Ammon's horn (tissue), 1 donor: ENCODE measurements at regions not wholly inside any gene's neighbourhood (a gene's known extent, or its start where the extent isn't known, plus 50 kb on each side); places are given as distances from the start of the nearest gene placed in this dataset.

Source experiments
- DNase-seq: peaks from one replicate; pipeline ENCODE4 v3.0.0-alpha.2; 2016; ENCODE audit warnings: low spot score

GRCh38 chr13:111394211-111394922 is 73.9 kb downstream of the TEX29 start:
- DNase-seq, result no peak

- DNase-seq, result no peak
Measured at GRCh38 chr13:111395511-111396393, 75.3 kb downstream of the TEX29 start.

- DNase-seq, result no peak
Measured at GRCh38 chr13:111396457-111396856, 76.0 kb downstream of the TEX29 start.

GRCh38 chr13:111397202-111397880 is 76.9 kb downstream of the TEX29 start:
- DNase-seq, result no peak

GRCh38 chr13:111398196-111398595 is 77.8 kb downstream of the TEX29 start:
- no peak for DNase-seq

- DNase-seq, result peak; percentile 29
Measured at GRCh38 chr13:111398715-111399299, 78.4 kb downstream of the TEX29 start.

GRCh38 chr13:111399334-111399733 is 78.9 kb downstream of the TEX29 start:
- no peak for DNase-seq

- DNase-seq, result no peak
Measured at GRCh38 chr13:111399776-111400538, 79.5 kb downstream of the TEX29 start.

GRCh38 chr13:111401151-111401550 is 80.7 kb downstream of the TEX29 start:
- no peak for DNase-seq

- no peak for DNase-seq
Measured at GRCh38 chr13:111401755-111402154, 81.3 kb downstream of the TEX29 start.

GRCh38 chr13:111402441-111402840 is 82.0 kb downstream of the TEX29 start:
- DNase-seq, result no peak

- DNase-seq, result no peak
Measured at GRCh38 chr13:111403266-111403665, 82.8 kb downstream of the TEX29 start.

- no peak for DNase-seq
Measured at GRCh38 chr13:111404746-111405145, 84.3 kb downstream of the TEX29 start.

GRCh38 chr13:111406636-111407035 is 86.2 kb downstream of the TEX29 start:
- no peak for DNase-seq

GRCh38 chr13:111407381-111408131 is 87.1 kb downstream of the TEX29 start:
- DNase-seq, result no peak

- no peak for DNase-seq
Measured at GRCh38 chr13:111409413-111409812, 89.0 kb downstream of the TEX29 start.

GRCh38 chr13:111410232-111411021 is 90.0 kb downstream of the TEX29 start:
- no peak for DNase-seq

- DNase-seq, result no peak
Measured at GRCh38 chr13:111411151-111411858, 90.9 kb downstream of the TEX29 start.

- DNase-seq, result no peak
Measured at GRCh38 chr13:111411919-111412650, 91.6 kb downstream of the TEX29 start.
